ENCODE measurements at regions not wholly inside any gene's neighbourhood (a gene's known extent, or its start where the extent isn't known, plus 50 kb on each side); places are given as distances from the start of the nearest gene placed in this dataset.

DNA sequence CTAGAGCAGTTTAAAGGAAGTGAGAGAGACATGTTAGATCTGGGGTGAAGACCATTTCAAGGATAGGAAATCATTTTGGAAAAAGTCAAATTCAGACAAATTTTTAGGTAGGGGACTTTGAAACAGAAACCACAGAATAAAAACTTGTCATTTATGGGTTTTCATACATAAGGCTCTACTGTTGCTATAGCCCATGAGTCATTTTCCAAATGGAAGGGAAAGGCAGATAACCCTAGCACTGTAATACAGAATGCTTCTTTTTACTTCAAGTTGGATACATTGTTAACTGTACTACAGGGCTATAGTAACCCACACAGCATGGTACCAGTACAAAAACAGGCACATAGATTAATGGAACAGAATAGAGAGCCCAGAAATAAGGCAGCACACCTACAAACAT is 455.4 kb downstream of the EBF1 start:
- DNase-seq (ENCODE audit: low read depth, low spot score) = no peak

DNA sequence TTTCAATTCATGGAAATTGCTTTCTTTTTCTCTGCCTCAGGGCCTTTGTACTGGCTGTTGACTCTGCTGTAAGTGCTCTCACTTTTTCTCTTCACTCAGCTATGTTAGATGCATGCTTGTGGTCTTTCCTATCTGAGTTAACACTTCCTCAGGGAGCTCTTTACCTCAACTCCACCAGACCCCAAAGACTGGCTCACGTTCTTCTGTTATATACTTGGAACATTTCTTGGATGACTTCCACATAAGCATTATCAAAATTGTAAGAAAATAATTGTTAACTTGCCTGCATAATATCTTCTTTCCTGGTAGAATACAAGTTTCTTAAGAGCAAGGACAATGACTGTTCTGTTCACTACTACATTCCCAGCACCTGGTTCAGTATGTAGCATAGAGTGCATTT is 455.9 kb downstream of the EBF1 start:
- DNase-seq (ENCODE audit: low read depth, low spot score) = no peak

DNA sequence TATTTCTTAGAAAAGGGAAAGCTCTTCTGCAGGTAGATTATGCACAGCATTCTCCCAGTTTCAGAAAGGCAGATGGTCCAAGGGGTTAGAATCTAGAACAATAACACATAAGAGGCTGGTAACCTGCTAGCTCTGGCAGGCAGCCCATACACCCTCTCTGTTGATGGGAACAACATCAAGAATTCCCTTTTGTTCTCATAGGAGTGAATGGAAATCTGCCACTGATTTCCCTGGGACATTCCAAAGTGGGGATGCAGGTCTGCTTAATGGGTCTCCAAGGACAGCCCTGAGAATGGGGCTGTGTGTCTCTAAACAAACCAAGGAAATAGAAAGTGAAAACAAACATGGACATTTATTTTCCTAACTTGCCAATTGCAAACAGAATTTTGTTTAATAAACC is 456.8 kb downstream of the EBF1 start:
- DNase-seq (ENCODE audit: low read depth, low spot score) = no peak

DNA sequence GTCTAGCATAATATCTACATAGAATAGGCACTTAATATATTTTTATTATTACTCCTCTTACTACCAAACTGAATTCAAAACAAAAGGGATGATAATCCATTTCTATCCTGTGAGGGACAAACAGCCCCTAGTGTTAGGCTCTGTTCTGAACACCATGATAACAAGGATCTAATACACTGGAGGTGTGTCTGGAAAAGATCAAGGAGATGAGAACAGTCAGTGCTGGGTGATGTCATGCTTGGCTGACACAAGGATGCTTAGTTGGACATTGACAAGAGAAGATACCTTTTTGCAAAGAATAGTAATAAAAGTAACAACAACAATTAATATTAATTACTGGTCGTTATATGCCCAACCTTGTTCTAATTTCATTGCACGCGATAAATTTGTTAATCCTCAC is 458.7 kb downstream of the EBF1 start:
- DNase-seq (ENCODE audit: low read depth, low spot score) = no peak

DNA sequence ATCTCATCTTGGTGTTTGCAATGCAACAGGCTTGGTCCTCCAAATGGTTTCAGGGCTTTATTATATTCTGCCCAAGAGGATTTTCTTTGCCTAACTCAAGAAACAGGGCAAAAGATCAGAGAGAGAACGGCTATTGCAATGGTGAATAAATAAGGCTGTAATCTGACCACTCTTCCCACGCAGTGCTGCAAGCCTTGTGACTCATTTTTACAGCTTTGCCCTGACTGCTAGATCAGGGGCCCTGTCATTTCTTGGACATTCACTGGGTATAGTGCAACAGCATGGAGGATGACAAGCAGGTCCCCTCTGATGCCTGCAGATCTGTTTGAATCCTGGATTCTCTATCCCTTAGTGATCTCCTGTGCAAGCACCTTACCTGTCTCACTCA is 459.1 kb downstream of the EBF1 start:
- DNase-seq (ENCODE audit: low read depth, low spot score) = no peak

DNA sequence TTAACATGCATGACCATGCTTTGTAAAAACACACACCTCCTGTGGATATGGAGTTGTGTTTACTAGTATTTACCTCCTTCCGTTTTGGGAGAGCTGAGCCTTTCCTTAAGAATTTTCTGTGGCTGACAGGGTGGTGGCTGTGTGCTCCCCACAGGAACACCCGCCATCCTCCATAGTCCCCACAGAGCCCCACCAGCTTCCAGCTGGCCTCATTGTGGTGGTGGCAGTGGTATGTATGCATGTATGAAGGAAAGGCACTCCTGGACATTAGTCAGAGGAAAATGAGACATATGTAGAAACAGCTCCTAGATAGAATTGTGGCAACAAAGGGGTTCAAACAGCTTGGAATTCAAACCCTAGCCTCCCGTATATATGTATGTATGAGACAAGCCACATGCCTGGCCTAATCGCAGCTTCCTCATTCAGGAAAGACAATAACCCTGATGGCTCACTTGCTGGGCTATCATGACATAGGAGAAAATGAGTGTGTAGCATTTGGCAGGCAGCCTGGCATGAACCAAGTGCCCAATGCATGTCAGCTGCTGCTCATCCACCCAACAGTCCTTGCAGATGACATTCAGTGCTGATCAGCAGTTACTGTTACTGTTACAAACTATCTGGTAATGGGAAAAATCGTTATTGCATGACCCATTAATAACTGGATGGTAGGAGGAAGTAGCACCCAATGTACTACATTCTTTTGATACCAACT is 459.7 kb downstream of the EBF1 start:
- no peak for DNase-seq (ENCODE audit: low read depth, low spot score)

DNA sequence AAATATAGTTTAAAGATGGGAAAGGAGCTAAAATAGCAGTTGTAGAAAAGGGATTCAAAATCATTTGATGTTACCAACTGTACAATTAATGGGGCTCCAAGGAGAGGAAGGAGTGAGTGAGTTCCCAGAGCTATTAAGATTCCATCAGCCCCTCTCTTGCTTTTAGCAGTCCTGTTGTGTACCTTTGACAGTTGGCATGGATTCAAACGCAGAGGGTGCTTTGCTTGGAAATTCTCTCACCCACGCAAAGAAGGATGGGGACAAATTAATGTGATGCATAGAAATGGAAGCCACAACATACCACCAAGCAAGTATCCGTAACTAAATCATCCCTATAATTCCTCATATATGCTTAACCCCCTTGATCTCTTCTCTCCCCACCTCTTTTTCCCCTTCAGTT is 461.3 kb downstream of the EBF1 start:
- no peak for DNase-seq (ENCODE audit: low read depth, low spot score)

DNA sequence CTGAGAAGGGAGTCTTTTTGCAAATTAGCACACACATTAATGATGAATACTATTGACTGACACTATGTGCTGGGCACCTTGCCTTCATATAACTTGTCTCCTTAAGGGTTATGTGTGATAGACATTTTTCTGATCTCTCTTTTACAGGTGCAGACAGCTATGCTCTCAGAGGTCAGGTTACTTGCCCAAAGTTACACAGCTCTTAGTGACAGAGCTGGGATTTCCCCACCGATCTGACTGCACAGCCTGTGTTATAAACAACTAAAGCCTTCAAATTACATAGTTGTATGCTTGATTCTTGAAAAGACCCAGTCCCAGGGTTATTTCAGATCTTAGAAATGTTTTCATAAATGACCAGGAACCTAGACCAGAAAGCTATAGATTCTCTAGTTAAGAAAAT is 462.7 kb downstream of the EBF1 start:
- DNase-seq (ENCODE audit: low read depth, low spot score) = no peak

DNA sequence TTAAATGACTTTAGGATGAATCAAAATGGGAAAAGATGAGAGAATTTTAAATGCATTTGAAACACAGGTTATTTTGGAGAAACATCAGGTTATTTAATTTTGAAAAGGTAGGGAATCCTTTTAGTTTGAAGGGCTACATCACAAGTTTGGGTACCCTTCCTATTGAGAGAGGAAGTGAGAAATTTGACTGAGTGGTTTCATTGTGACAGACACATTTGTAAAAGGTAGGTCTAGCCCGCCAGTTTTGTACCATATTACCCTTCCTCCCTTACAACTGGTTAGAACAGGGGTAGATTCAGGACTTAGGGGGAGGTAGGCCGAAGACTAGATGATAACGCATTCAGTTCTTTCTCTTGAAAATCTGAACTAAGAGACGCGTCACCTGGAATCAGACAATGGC is 464.2 kb downstream of the EBF1 start:
- no peak for DNase-seq (ENCODE audit: low read depth, low spot score)

DNA sequence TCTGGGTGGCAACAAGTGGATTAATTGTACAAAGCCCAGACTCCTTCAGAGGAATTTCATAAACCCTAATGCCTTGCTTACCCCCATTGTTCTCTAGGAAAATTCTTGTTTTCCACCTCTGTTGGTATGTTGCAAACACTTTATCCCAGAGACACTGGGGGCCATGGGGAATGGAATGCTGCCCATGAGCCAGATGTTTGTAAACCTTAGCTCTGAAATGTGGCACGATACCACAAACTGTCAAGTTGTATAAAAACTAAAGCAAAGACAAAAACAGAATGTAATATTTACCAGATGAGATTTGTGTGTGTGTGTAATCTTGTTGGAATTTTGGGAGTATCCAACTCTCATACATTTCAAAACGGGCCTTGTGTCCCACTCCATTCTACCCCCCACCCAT is 465.0 kb downstream of the EBF1 start:
- no peak for DNase-seq (ENCODE audit: low read depth, low spot score)

DNA sequence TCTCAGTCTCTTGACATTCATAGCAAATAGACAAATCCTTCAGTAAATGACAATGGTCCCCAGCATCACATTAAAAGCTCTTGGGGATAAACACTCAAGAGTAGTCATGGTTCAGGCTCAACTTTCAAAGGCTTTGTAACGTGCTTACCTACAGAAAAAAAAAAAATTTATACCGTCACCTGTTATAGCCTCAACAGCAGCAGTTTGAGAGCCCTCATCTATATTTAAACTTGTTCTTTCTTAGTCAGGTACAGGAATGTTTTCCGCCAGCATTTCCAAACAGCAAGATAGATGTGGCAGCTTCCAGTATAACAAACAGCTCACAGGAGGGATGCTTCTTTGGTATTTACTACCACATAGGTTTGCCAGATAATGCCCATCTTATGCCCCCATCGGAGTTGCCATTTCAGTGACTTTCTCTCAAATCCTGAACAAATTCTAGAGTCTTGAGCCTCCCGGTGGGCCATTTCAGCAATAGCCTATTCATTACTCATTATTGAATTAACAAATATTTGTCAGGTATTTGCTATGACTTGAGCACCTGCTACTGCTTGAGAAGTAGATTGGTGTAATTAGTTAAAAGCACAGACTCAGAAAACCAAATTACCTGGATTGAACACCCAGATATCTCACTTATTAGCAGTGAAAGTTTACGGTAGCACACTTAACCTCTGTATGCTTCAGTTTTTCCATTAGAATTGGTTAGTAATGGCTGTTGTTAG is 470.0 kb downstream of the EBF1 start:
- DNase-seq (ENCODE audit: low read depth, low spot score) = no peak

DNA sequence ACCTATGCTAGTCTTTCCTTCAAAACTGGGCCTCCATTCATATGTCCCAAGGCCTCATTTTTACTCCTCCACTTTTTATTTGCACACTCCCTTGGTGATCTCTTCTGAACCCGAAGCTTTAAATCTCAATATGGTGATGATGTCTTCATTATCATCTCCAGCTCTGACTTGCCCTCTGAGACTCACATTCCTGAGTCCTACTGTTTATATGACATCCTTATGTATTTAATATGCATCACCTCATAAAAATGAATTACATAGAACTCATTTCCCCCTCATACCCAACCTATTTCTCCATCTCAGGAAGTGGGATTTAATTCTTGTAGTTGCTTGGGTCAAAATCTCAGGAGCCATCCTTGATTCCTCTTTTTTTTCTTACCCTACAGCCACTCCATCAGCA is 473.0 kb downstream of the EBF1 start:
- DNase-seq (ENCODE audit: low read depth, low spot score) = no peak

DNA sequence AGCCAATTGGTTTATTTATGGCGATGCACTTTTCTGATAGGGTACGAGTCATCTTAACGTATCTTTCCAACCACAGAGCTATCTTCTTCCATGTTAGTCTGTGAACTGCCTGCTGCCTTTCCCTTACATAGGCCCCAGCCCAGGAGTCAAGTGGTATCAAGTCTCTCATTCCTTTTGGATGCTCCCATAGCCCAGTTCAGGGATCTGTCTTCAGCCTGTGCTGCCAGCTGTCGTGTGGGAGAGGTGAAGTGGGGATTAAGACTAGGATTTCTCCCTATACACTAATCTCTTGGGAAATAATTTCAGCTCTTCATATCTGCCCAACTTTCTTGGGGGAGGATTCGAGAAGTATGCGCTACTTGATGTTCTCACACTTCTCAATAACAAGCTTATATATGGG is 475.7 kb downstream of the EBF1 start:
- DNase-seq (ENCODE audit: low read depth, low spot score) = no peak

DNA sequence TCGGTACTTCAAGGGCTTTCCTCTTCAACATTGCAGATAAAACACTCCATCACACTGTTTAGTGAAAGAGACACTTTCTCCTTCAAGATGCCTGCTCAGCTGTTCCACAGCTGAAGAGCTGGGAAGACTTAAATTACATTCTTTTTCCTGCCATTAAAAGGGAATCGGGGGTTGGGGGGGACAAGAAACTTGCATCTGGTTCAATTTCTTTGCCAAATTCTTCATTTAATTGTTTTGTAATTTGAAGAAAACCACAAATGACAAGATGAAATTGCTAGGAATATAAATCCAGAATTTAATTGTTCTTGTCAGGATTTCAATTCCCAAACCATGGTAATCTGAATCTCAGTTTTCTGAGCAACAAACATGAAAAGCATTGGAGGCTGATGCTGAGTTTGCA is 478.3 kb downstream of the EBF1 start:
- no peak for DNase-seq (ENCODE audit: low read depth, low spot score)

DNA sequence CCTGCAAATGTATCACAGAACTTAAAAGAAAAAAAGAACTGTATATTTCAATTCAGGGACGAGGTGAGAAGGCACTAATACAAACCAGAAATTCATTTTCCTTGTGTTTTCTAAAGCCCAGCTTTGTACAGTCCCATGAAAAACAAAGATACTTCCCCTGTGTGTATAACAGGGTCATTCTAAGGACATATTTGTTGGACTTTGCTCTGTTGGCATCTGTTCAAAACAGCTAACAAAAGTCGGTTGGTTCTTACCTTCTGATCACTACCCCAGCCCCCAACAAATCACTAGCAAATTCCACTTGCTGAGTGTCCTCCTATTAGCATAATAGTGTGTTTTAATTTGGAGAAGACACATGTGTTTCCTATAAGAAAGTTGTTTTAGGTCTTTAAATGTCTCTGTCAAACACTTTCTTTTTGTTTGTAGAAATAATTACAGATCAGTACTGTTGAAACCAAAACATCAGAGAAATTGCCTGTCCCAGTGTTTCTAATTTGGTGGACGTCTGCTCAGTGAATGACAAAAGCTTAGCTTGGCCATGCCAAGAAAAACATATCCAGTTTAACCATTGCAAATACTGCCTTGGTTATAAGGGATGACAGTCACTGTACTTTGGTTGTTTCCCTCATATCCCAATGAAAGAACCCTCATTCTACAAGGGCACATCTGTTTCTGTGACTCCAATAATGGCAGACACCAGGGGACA is 480.5 kb downstream of the EBF1 start:
- DNase-seq (ENCODE audit: low read depth, low spot score) = no peak

DNA sequence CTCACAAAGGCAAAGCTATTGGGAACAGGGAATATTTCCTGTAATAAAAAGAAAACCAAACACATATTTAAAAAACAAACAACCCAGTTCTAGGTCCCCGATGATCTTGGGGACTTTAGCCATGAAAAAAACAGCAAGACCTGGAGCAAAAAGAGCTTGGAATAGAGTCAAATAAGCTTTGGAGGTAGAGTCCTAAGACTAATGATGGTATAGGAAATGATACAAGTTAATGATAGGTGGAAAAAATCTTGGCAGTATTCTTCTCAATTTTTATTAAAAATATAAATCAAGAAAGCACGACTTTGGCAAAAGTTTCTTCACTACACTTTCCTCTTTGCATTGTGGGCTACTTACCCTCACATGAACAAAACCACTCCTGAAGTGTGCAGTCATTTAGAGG is 481.5 kb downstream of the EBF1 start:
- DNase-seq (ENCODE audit: low read depth, low spot score) = no peak

DNA sequence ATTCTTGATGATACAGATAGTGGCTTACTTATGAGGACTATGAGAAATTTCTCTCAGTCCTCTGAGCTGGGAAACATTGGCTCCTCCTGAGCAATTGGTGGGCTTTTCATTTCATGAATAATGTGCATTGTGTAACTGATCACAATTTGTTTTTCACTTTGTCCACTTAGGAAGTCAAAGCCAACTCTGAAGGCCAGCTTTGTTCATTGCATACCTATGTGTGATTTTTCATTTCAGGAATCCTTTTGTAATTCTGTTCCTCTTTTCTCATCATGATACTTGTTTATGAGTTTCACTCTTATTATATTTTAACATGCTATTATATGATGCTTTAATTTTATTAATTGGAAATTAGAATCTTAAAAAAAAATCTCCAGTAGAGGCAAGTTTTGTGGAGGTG is 483.0 kb downstream of the EBF1 start:
- no peak for DNase-seq (ENCODE audit: low read depth, low spot score)

DNA sequence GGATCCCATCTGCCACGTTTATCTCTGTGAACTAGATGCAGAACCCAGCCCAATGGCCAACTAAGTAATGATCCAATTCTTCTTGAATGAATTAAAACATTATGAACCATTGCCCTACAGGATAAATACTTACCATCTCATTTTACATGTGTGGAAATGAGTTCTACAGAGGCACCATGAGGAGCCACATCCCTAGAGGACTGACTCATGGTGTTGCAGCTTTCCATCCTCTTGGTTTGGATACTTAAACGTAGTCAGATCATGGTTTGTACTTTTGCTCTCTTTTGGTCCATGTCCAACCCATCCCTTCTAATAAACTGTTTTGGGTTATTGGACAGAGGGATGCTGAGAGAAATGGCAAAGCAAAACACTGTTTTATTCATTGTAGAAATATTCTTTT is 484.8 kb downstream of the EBF1 start:
- no peak for DNase-seq (ENCODE audit: low read depth, low spot score)

DNA sequence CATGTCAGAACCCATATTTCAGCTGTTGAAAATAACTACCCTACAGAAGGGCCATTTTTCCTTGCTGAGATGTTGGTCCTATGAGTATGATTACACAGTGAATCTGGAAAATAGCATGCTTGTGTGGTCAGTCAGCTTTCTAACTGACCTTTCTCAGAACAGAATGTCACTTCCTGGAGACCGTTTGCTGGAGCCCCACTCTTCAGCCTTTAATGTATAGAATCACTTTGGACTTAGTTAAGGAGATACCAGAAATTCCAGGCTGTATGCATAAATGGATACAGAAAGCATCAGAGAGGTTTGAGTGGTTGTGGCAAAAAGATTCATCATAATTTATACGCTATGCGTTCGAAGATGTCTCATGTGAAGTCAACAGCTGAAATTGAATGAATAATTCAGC is 488.1 kb downstream of the EBF1 start:
- DNase-seq (ENCODE audit: low read depth, low spot score) = no peak

DNA sequence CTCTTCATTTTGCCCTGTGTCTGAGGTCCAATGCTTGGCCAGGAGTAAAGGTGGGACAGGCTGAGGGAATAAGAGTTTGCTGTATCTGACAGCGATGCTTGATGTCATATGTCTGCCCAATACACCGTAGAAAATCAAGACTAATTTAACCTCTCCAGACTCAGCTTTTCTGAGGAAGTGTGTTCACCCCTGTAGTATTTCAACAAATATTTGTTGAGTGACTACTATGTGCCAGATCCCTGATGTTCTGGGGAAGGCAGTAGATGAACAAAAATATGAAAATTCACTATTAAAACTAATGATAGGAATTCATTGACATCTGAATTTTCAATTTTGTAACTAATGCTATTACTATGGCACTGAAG is 489.7 kb downstream of the EBF1 start:
- DNase-seq (ENCODE audit: low read depth, low spot score) = no peak

DNA sequence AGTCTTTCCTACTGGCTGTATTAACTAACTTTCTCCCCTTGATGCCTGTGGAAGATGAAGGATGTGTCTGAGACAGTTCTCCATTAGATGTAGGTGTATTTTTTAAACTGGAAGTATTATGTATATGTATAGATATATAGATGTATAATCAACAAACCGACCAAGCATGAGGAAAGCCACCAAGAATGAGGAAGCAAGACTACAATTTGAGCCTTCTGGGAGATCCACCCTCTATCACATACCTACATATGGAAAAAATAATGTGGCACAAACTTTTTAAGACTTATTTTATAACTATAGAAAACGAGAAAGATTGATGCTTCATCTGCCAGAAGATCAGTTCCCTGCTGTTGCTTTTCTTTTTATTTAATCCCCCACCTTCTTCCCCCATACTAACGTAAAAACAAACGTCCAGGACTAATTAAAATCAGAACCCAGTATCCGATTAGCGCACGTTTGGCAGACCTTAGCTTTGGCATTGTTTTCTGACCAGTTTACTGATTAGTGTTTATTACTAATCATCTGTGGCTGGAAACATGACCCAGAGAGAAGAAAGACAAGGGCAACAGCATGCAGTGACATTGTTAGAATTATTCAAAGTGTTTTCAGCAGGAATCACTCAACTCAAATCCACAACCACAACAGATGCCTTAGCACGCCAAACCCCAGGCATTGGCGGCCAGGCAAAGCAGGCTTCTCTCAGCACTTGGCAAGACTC is 490.2 kb downstream of the EBF1 start:
- DNase-seq (ENCODE audit: low read depth, low spot score) = no peak

DNA sequence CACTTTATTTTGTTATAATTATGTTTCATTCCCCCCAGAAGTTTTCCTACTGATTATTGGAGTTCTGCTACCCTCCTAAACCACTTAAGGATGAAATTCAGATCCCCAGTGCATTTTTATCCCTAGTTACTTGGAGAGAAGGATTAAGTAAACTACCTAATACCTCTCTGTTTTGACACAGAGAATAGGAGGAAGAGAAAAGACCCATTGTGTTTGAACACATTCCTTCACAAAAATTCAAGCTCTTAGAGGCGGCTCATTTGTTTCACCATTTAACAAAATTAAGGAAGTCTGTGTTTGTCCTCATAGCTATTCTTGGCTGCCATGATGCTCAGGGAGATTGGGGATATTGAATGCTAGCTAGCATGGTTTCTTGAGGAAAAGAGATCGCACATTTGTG is 492.6 kb downstream of the EBF1 start:
- no peak for DNase-seq (ENCODE audit: low read depth, low spot score)

DNA sequence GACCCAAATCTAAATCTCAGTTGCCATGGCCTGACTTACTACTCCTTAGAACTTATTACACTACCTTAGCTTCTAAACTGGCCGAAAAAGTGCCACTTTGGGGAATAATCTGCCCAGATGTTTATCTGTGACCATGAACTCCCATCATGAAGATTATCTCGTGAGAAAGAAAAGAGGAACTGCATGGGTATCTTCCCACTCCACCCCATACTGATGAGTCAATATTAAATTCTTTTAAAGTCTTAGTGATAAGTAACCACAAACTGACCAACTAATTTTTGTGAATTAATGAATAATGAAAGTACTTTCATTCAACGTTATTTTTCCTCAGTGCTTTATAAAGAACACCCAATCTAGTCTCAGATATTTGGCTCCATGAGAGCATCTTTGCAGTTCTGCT is 493.5 kb downstream of the EBF1 start:
- no peak for DNase-seq (ENCODE audit: low read depth, low spot score)

Measured in activated CD4-positive, CD25-positive, alpha-beta regulatory T cell treated with anti-CD3 and anti-CD28 coated beads, Interleukin-2, amount 50 U/mL, for 16 hours (primary cell).